HUES48 (cell line): ENCODE measurements at regions not wholly inside any gene's neighbourhood (a gene's known extent, or its start where the extent isn't known, plus 50 kb on each side); places are given as distances from the start of the nearest gene placed in this dataset.

Experiments used
- H3K27ac ChIP-seq: one replicate; pipeline ENCODE4 v1.7.0; 2013; ENCODE audit warnings: low read depth, low read length, inconsistent platforms
- H3K27me3 ChIP-seq: 2 replicates; pipeline ENCODE4 v1.6.1; 2013; ENCODE audit warnings: mild to moderate bottlenecking, low read length; ENCODE audit not compliant: control insufficient read depth, insufficient read depth
- H3K36me3 ChIP-seq: 2 replicates; pipeline ENCODE4 v1.6.1; 2013; ENCODE audit warnings: low read length; ENCODE audit not compliant: control insufficient read depth, insufficient read depth
- H3K4me1 ChIP-seq: 2 replicates; pipeline ENCODE4 v1.6.1; 2013; ENCODE audit warnings: mild to moderate bottlenecking, low read length; ENCODE audit not compliant: control insufficient read depth, insufficient read depth
- H3K4me3 ChIP-seq: 2 replicates; pipeline ENCODE4 v1.5.1; 2013; ENCODE audit warnings: mild to moderate bottlenecking, low read depth, low read length
- H3K9ac ChIP-seq: 2 replicates; pipeline ENCODE4 v1.6.1; 2013; ENCODE audit warnings: mild to moderate bottlenecking, low read depth, low read length, moderate library complexity
- H3K9me3 ChIP-seq: 2 replicates; pipeline ENCODE4 v1.6.1; 2013; ENCODE audit warnings: low read length; ENCODE audit not compliant: control insufficient read depth, insufficient read depth

DNA sequence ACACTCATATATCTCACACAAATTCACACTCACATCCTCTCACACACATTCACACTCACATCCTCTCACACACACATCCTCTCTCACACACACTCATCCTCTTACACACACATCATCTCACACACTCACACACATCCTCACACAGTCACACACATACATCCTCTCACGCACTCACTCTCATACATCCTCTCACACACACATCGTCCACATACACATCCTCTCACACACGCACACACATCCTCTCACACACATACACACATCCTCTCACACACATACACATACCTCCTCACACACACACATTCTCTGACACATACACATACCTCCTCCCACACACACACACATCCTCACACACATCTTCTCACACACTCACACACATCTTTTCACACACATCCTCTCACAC, 129.1 kb upstream of the SLC30A5 start:
- Histone ChIP-seq H3K27ac (no peak overlapping the region), H3K36me3 (no peaks in the 10 kb centered on the region), H3K4me1 (0 out of 2 replicates have a peak, but pooled peaks cover 3% of the 10 kb centered on the region), H3K27me3 (no peaks in the 10 kb centered on the region), H3K9me3 (no peaks in the 10 kb centered on the region), H3K4me3 (no peak overlapping the region), H3K9ac (no peak overlapping the region)

DNA sequence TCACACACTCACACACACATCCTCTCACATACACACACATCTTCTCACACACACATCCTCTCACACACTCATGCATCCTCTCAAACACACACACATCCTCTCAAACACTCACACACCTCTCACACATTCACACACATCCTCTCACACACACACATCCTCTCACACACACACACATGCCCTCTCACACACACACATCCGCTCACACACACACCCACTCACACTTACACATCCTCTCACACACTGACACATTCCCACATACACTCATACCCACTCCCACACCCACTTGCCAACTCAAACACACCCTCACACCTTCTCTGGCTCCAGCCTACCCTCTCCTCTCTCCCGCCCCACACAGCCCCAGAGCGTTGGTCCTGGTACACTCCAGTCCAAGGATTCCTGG, 127.9 kb upstream of the SLC30A5 start:
- Histone ChIP-seq H3K27me3 (no peaks in the 10 kb centered on the region), H3K36me3 (no peaks in the 10 kb centered on the region), H3K27ac (no peak overlapping the region), H3K9me3 (no peaks in the 10 kb centered on the region), H3K4me3 (no peak overlapping the region), H3K9ac (no peak overlapping the region), H3K4me1 (0 out of 2 replicates have a peak, but pooled peaks cover 3% of the 10 kb centered on the region)

DNA sequence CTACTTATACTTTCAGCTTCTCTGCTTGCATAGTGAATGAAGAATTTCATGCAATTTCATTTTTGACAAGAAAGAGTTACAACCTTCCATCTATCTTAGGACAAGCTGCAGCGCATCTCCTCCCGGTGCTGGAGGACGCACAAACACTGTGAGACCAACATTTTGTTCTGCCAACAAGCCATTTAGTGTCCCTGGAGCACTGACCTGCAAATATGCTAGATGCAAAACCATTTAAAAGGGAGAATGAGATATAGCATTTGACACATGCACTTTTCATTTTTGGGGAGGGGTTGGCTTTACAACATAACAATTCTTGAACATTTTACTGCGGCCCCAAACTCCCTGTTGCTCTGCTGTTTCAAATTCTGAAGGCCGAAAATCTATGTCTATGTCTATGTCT, 127.2 kb upstream of the SLC30A5 start:
- Histone ChIP-seq H3K4me3 (no peak overlapping the region), H3K36me3 (no peaks in the 10 kb centered on the region), H3K27me3 (no peaks in the 10 kb centered on the region), H3K9ac (no peak overlapping the region), H3K27ac (no peak overlapping the region), H3K4me1 (0 out of 2 replicates have a peak, but pooled peaks cover 3% of the 10 kb centered on the region), H3K9me3 (no peaks in the 10 kb centered on the region)

GRCh38 chr5:68968429-68968828, 125.4 kb upstream of the SLC30A5 start:
- Histone ChIP-seq H3K9me3 (no peaks in the 10 kb centered on the region), H3K4me1 (no peaks in the 10 kb centered on the region)

GRCh38 chr5:68970617-68971016, 123.2 kb upstream of the SLC30A5 start:
- Histone ChIP-seq H3K4me3 (no peak overlapping the region), H3K4me1 (no peaks in the 10 kb centered on the region), H3K27ac (no peak overlapping the region), H3K36me3 (no peaks in the 10 kb centered on the region), H3K9ac (no peak overlapping the region), H3K27me3 (no peaks in the 10 kb centered on the region), H3K9me3 (no peaks in the 10 kb centered on the region)

More at GRCh38 chr5:68968429-68968828, 125.4 kb upstream of the SLC30A5 start:
- no peak overlapping the region for H3K27ac ChIP-seq
- H3K27me3 ChIP-seq, result no peaks in the 10 kb centered on the region
- no peak overlapping the region for H3K4me3 ChIP-seq
- no peak overlapping the region for H3K9ac ChIP-seq
- H3K36me3 ChIP-seq, result no peaks in the 10 kb centered on the region

DNA sequence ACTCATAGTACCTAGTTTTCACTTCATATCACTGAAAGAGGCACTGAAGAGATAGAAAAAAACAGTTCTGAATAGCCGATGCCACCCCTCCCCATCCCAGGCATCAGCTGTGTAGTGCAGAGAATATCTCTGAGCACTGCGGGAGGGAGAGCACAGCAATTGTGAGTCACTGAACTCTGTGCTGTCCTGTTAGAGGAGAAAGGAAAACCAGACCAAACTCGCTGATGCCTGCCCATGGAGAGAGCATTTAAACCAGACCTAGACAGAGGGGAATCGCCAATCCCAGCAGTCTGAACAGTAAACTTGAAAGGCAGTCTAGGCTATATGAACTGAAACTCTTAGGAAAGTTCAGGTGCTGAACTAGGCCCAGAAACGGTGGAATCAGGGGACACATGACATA, 120.1 kb upstream of the SLC30A5 start:
- Histone ChIP-seq H3K36me3 (no peaks in the 10 kb centered on the region), H3K4me1 (no peaks in the 10 kb centered on the region), H3K27me3 (no peaks in the 10 kb centered on the region), H3K4me3 (no peak overlapping the region), H3K27ac (no peak overlapping the region), H3K9me3 (no peaks in the 10 kb centered on the region), H3K9ac (no peak overlapping the region)

- no peak overlapping the region for H3K9ac ChIP-seq
- H3K27me3 ChIP-seq, result no peaks in the 10 kb centered on the region
- no peak overlapping the region for H3K27ac ChIP-seq
- H3K4me3 ChIP-seq, result no peak overlapping the region
- no peaks in the 10 kb centered on the region for H3K9me3 ChIP-seq
- peaks cover 6% of the 10 kb centered on the region; the same call in 1 of the 2 replicates for H3K4me1 ChIP-seq
- no peaks in the 10 kb centered on the region for H3K36me3 ChIP-seq
These were observed 110.8 kb upstream of the SLC30A5 start for GRCh38 chr5:68983043-68983442.

DNA sequence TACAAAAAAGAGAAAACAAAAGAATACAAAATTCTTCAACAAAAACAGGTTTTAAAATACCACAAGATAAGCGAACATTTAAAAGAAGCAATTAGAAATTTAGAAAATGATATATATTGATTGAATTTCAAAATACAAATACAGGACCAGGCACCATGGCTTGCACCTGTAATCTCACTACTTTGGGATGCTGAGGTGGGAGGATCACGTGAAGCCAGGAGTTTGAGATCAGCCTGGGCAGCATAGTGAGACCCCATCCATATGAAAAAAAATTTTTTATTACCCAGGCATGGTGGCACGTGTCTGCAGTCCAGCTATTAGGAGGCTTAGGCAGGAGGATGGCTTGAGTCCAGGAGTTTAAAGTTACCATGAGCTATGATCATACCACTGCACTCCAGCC, 109.9 kb upstream of the SLC30A5 start:
- H3K9ac ChIP-seq, result no peak overlapping the region

GRCh38 chr5:68991279-68992084, 102.3 kb upstream of the SLC30A5 start:
- Histone ChIP-seq H3K9me3 (no peaks in the 10 kb centered on the region), H3K9ac (no peak overlapping the region), H3K27me3 (no peaks in the 10 kb centered on the region), H3K4me3 (no peak overlapping the region), H3K4me1 (no peaks in the 10 kb centered on the region), H3K36me3 (no peaks in the 10 kb centered on the region), H3K27ac (no peak overlapping the region)

More for the DNA sequence above, 109.9 kb upstream of the SLC30A5 start:
- no peaks in the 10 kb centered on the region for H3K9me3 ChIP-seq
- H3K4me1 ChIP-seq, result peaks cover 6% of the 10 kb centered on the region; the same call in 1 of the 2 replicates
- H3K27me3 ChIP-seq, result no peaks in the 10 kb centered on the region
- no peak overlapping the region for H3K4me3 ChIP-seq
- no peaks in the 10 kb centered on the region for H3K36me3 ChIP-seq
- no peak overlapping the region for H3K27ac ChIP-seq

DNA sequence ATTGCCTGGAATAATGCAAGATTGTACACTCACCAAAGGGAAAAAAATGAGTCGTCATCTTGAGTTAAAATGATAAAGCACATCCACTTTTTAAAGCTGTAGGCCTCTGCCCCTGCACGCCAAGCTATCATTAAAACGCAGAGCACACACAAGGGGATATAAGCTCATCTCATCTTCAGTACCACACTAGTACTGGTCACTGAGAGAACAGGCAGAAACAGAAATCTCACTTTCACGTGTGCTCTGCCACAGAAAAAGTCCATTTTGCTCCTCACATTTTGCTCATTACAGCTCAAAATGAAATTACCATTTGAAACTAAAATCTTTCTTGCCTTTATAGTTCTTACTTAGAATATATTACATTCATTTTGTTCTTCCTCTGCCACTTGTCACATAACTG, 99.2 kb upstream of the SLC30A5 start:
- Histone ChIP-seq H3K9ac (no peak overlapping the region), H3K9me3 (no peaks in the 10 kb centered on the region), H3K36me3 (no peaks in the 10 kb centered on the region), H3K27ac (no peak overlapping the region), H3K4me1 (no peaks in the 10 kb centered on the region), H3K4me3 (no peak overlapping the region), H3K27me3 (no peaks in the 10 kb centered on the region)

- Histone ChIP-seq H3K36me3 (no peaks in the 10 kb centered on the region), H3K27ac (no peak overlapping the region), H3K4me1 (no peaks in the 10 kb centered on the region), H3K4me3 (no peak overlapping the region), H3K9me3 (no peaks in the 10 kb centered on the region), H3K27me3 (no peaks in the 10 kb centered on the region), H3K9ac (no peak overlapping the region)
These were observed 97.8 kb upstream of the SLC30A5 start for GRCh38 chr5:68995845-68996545.
